NCI-H146 treated with DMSO at 0.1 percent for 48 hours (cell line): ENCODE measurements at regions not wholly inside any gene's neighbourhood (a gene's known extent, or its start where the extent isn't known, plus 50 kb on each side); places are given as distances from the start of the nearest gene placed in this dataset.
"Not testable (repeated sequence)": the region's sequence is repeated elsewhere in the genome, so short reads cannot be mapped to it uniquely, and the experiment has no call there.

Experiments used
- DNase-seq: peaks from one replicate; lab custom pipeline; 2025; ENCODE audit not compliant: unreplicated experiment; lab: John Stamatoyannopoulos, UW

- DNase-seq, result no peak
Observed at GRCh38 chr7:149569025-149569725, 71.6 kb upstream of the ZNF746 start.

GRCh38 chr7:149568218-149568617 is 70.6 kb upstream of the ZNF746 start:
- no peak for DNase-seq

DNA sequence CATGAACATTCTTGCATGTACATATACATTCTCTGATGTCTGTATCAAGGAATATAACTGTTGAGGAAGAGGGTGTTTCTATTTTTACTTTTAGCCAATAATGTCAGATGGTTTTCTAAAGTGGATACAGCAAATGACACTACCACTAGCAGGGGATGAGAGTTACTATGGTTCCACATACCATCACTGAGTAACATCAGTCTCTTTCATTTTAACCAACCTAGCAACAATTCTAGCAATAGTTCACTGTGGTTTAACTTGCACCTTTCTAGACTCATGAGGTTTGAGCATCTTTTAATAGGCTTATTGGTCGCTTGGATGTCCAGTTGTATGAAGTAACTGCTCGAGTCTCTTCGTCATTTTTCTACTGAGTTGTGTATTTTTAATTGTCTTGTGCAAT is 68.5 kb upstream of the ZNF746 start:
- no peak for DNase-seq

DNA sequence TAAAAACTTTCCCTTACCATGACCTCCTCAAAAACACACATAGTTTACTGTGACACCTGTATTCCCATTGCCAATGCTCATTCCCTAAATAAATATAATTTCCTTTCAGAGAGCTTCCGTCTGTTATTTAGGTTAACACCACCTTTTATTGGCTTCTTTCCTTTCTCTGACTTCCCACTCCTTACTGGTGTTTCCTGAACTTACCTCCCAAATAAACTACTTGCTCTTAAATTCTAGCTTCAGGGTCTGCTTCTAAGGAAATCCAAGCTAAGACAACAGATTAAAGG is 67.4 kb upstream of the ZNF746 start:
- no peak for DNase-seq

- DNase-seq, result no peak
Observed at GRCh38 chr7:149564340-149565095, 66.9 kb upstream of the ZNF746 start.

DNA sequence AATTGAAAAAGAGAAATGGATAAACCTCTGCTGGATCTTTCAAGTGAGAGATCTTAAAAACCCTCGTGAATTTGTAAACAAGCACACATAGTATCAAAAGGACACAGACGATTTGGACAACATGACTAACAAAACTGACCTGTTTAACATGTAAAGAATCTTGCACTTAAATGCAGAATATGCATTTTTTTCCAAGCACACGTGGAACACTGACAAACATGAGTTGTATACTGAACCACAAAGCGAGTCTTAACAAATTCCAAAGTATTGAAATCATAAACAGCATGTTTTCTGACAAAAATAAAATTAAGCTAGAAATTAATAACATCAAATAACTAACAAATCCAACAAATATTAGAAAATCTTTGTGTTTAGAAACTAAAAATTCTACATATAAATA is 65.0 kb upstream of the ZNF746 start:
- no peak for DNase-seq

DNA sequence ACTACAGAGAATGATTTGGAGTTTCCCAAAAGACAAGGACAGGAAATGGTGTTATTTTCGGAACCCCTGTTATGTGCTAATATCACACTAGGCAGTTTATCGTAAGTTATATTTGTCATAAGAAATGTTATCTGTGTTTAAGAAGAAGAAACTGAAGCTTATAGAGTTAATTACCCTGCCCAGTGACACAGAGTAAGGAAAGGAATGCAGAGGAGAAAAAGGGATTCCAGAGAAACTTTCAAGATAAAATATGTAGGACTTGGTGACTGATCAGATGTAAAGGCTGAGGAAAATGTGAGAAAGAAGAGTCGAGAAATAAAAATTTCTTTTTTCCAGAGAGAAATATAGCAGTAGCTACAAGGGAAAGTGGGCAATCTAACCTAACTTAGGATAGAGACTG is 63.5 kb upstream of the ZNF746 start:
- DNase-seq, result no peak

- no peak for DNase-seq
Observed at GRCh38 chr7:149559711-149560110, 62.1 kb upstream of the ZNF746 start.

DNA sequence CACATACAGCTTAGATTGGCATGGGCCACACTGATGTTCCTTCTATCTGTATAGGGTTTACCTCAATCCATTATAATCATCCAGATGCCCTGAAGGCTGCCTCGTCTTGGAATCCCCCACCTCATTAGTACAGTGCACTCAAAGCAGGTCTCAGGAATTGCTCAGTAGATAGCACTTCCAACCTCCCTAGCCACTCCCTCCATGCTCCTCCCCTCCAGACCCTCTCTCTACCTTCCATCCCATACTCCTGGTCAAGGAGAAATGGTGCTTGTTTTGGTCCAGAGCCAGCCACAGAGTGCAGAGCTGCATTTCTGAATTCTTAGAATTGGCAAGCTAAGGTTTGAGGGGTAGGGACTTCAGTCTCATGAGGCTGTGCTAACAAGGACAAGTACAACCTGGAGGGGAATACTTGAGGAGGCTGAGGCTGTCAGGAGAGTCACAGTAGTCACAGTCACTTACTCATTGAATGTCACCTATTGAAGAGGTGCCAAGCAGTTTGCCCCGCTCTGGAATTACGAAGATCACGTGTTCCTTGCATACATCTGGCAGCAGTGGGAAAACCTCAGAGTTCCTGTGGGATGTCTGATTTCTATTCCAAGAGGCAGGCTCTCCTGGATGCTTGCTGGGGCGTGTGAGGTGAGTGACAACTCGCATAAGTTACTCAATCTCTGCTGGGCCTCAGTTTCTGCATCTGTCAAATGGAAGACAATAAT is 60.7 kb upstream of the ZNF746 start:
- DNase-seq, result no peak

DNA sequence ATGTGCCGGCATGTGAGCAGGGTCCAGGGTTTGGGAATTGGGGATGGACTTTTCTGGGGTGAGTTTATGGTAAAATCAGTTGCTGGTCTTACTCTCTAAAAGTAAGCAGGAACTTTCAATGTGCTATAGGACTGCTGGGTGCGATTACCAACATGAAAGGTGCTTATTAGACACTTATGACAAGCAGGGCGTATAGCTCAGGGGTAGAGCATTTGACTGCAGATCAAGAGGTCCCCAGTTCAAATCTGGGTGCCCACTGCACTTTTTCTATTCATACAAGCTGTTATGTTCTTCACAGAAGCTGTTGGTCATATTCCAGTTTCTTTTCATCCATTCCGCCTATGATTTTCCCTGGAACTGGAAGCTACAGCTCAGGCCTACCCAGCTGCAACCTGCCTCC is 58.9 kb upstream of the ZNF746 start:
- not testable (repeated sequence) for DNase-seq

- not testable (repeated sequence) for DNase-seq
Observed at GRCh38 chr7:149554821-149555220, 57.2 kb upstream of the ZNF746 start.

DNA sequence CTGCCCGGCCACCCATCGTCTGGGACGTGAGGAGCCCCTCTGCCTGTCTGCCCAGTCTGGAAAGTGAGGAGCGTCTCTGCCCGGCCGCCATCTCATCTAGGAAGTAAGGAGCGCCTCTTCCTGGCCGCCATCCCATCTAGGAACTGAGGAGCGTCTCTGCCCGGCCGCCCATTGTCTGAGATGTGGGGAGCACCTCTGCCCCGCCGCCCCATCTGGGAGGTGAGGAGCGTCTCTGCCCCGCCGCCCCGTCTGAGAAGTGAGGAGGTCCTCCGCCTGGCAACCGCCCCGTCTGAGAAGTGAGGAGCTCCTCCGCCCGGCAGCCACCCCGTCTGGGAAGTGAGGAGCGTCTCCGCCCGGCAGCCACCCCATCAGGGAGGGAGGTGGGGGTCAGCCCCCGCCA is 56.4 kb upstream of the ZNF746 start:
- not testable (repeated sequence) for DNase-seq

DNA sequence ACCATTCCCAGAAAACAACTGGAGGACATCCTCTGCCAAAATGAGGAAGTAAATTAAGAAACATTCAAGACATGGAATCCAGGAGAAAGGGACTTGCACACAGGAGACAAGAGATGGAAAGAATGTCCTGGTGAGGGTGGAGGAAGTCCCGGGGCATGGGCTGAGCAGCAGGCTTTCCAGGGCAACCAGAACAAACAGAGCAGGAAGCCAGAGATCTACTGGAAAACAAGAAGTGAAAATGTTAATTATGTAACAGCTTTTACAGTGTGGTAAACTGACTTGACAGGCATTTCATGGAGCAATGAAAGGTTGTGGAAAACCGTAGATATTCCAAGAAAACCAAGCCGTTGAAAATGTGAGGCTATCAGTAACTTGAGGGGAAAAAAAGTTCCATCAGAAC is 55.2 kb upstream of the ZNF746 start:
- no peak for DNase-seq
